ENCODE measurements at regions not wholly inside any gene's neighbourhood (a gene's known extent, or its start where the extent isn't known, plus 50 kb on each side); places are given as distances from the start of the nearest gene placed in this dataset.

GRCh38 chr22:48393885-48394284, 1433.8 kb downstream of the BRD1 start:
- Mint-ChIP-seq H3K36me3 (no peaks in the 10 kb centered on the region), H3K9me3 (peaks cover 0 to 2% (median 0%) of the 10 kb centered on the region in 3 donors), H3K27ac (no peak overlapping the region), H3K4me3 (no peak overlapping the region), H3K27me3 (peaks cover 2% of the 10 kb centered on the region), H3K4me1 (no peaks in the 10 kb centered on the region)

- no peaks in the 10 kb centered on the region for H3K4me1 Mint-ChIP-seq
- no peaks in the 10 kb centered on the region for H3K36me3 Mint-ChIP-seq
- H3K9me3 Mint-ChIP-seq, result peaks cover 0 to 2% (median 0%) of the 10 kb centered on the region in 3 donors
- H3K4me3 Mint-ChIP-seq, result no peak overlapping the region
- peaks cover 2% of the 10 kb centered on the region for H3K27me3 Mint-ChIP-seq
- no peak overlapping the region for H3K27ac Mint-ChIP-seq
Observed at GRCh38 chr22:48393041-48393370, 1434.7 kb downstream of the BRD1 start.

GRCh38 chr22:48391820-48392219, 1435.9 kb downstream of the BRD1 start:
- Mint-ChIP-seq H3K4me1 (no peaks in the 10 kb centered on the region), H3K27ac (no peak overlapping the region), H3K4me3 (no peak overlapping the region), H3K36me3 (no peaks in the 10 kb centered on the region), H3K27me3 (peaks cover 2% of the 10 kb centered on the region), H3K9me3 (peaks cover 0 to 3% (median 2%) of the 10 kb centered on the region in 3 donors)

- Mint-ChIP-seq H3K4me3 (no peak overlapping the region), H3K27me3 (peaks cover 2% of the 10 kb centered on the region), H3K27ac (peak overlapping the region in 1 of 3 donors; percentile 45), H3K36me3 (no peaks in the 10 kb centered on the region), H3K4me1 (no peaks in the 10 kb centered on the region), H3K9me3 (peaks cover 0 to 3% (median 2%) of the 10 kb centered on the region in 3 donors)
Observed at GRCh38 chr22:48391171-48391711, 1436.4 kb downstream of the BRD1 start.

- Mint-ChIP-seq H3K4me1 (no peaks in the 10 kb centered on the region), H3K9me3 (peaks cover 7 to 9% (median 7%) of the 10 kb centered on the region in 3 donors), H3K27me3 (peaks cover 2% of the 10 kb centered on the region), H3K27ac (no peak overlapping the region), H3K4me3 (no peak overlapping the region), H3K36me3 (peaks cover 3% of the 10 kb centered on the region)
Observed at GRCh38 chr22:48389916-48390315, 1437.8 kb downstream of the BRD1 start.

- H3K9me3 Mint-ChIP-seq, result peaks cover 5 to 18% (median 15%) of the 10 kb centered on the region in 3 donors
- peaks cover 0 to 1% (median 0%) of the 10 kb centered on the region in 3 donors for H3K4me1 Mint-ChIP-seq
- peak overlapping the region in 1 of 3 donors; percentile 22 for H3K27ac Mint-ChIP-seq
- no peak overlapping the region for H3K4me3 Mint-ChIP-seq
- peaks cover 6% of the 10 kb centered on the region for H3K36me3 Mint-ChIP-seq
- no peaks in the 10 kb centered on the region for H3K27me3 Mint-ChIP-seq
Observed at GRCh38 chr22:48382197-48382596, 1445.5 kb downstream of the BRD1 start.

- peaks cover 5% of the 10 kb centered on the region for H3K27me3 Mint-ChIP-seq
Observed at GRCh38 chr22:48380016-48380665, 1447.5 kb downstream of the BRD1 start.

GRCh38 chr22:48379371-48379770, 1448.3 kb downstream of the BRD1 start:
- Mint-ChIP-seq H3K27ac (no peak overlapping the region), H3K4me3 (no peak overlapping the region), H3K4me1 (peaks cover 0 to 1% (median 0%) of the 10 kb centered on the region in 3 donors), H3K36me3 (peaks cover 3% of the 10 kb centered on the region), H3K9me3 (peaks cover 0 to 4% (median 3%) of the 10 kb centered on the region in 3 donors), H3K27me3 (peaks cover 8% of the 10 kb centered on the region)

More at GRCh38 chr22:48380016-48380665, 1447.5 kb downstream of the BRD1 start:
- Mint-ChIP-seq H3K9me3 (peaks cover 0 to 12% (median 10%) of the 10 kb centered on the region in 3 donors), H3K36me3 (peaks cover 3% of the 10 kb centered on the region), H3K4me1 (peaks cover 0 to 1% (median 0%) of the 10 kb centered on the region in 3 donors), H3K4me3 (no peak overlapping the region), H3K27ac (no peak overlapping the region)

- Mint-ChIP-seq H3K9me3 (no peaks in the 10 kb centered on the region), H3K27me3 (peaks cover 8% of the 10 kb centered on the region), H3K27ac (no peak overlapping the region), H3K4me1 (peaks cover 0 to 1% (median 0%) of the 10 kb centered on the region in 3 donors), H3K36me3 (peaks cover 1% of the 10 kb centered on the region), H3K4me3 (no peak overlapping the region)
Observed at GRCh38 chr22:48378673-48379072, 1449.0 kb downstream of the BRD1 start.

GRCh38 chr22:48376936-48377712, 1450.5 kb downstream of the BRD1 start:
- H3K4me3 Mint-ChIP-seq, result no peak overlapping the region
- H3K4me1 Mint-ChIP-seq, result peaks cover 0 to 1% (median 0%) of the 10 kb centered on the region in 3 donors
- H3K27ac Mint-ChIP-seq, result no peak overlapping the region
- peaks cover 8% of the 10 kb centered on the region for H3K27me3 Mint-ChIP-seq
- no peaks in the 10 kb centered on the region for H3K36me3 Mint-ChIP-seq
- H3K9me3 Mint-ChIP-seq, result no peaks in the 10 kb centered on the region

GRCh38 chr22:48376428-48376827, 1451.2 kb downstream of the BRD1 start:
- Mint-ChIP-seq H3K4me1 (peaks cover 0 to 1% (median 0%) of the 10 kb centered on the region in 3 donors), H3K36me3 (no peaks in the 10 kb centered on the region), H3K9me3 (no peaks in the 10 kb centered on the region), H3K4me3 (no peak overlapping the region), H3K27ac (no peak overlapping the region), H3K27me3 (peaks cover 8% of the 10 kb centered on the region)

GRCh38 chr22:48373626-48374173, 1454.0 kb downstream of the BRD1 start:
- Mint-ChIP-seq H3K27me3 (peaks cover 8% of the 10 kb centered on the region), H3K4me3 (no peak overlapping the region), H3K9me3 (no peaks in the 10 kb centered on the region), H3K36me3 (peaks cover 1% of the 10 kb centered on the region), H3K4me1 (no peaks in the 10 kb centered on the region), H3K27ac (no peak overlapping the region)

GRCh38 chr22:48372390-48372789, 1455.3 kb downstream of the BRD1 start:
- Mint-ChIP-seq H3K4me1 (no peaks in the 10 kb centered on the region), H3K27me3 (peaks cover 8% of the 10 kb centered on the region), H3K36me3 (peaks cover 1% of the 10 kb centered on the region), H3K9me3 (no peaks in the 10 kb centered on the region), H3K27ac (no peak overlapping the region), H3K4me3 (no peak overlapping the region)

- no peak overlapping the region for H3K4me3 Mint-ChIP-seq
- H3K27me3 Mint-ChIP-seq, result peaks cover 6% of the 10 kb centered on the region
- H3K36me3 Mint-ChIP-seq, result peaks cover 1% of the 10 kb centered on the region
- no peak overlapping the region for H3K27ac Mint-ChIP-seq
- no peaks in the 10 kb centered on the region for H3K9me3 Mint-ChIP-seq
- H3K4me1 Mint-ChIP-seq, result no peaks in the 10 kb centered on the region
Observed at GRCh38 chr22:48371391-48371790, 1456.3 kb downstream of the BRD1 start.
